GM21367 (cell line): ENCODE measurements at regions not wholly inside any gene's neighbourhood (a gene's known extent, or its start where the extent isn't known, plus 50 kb on each side); places are given as distances from the start of the nearest gene placed in this dataset.

Experiments
- ATAC-seq: cut with Tn5 transposase; IDR thresholded peaks from one replicate; pipeline ENCODE4 v1.9.1; 2021; ENCODE audit not compliant: unreplicated experiment

GRCh38 chr11:42025121-42025803 is 565.8 kb upstream of the LRRC4C start:
- ATAC-seq = no peak

- ATAC-seq = no peak
Observed at GRCh38 chr11:42034826-42035225, 575.4 kb upstream of the LRRC4C start.

- no peak for ATAC-seq
Observed at GRCh38 chr11:42036201-42036600, 576.7 kb upstream of the LRRC4C start.

DNA sequence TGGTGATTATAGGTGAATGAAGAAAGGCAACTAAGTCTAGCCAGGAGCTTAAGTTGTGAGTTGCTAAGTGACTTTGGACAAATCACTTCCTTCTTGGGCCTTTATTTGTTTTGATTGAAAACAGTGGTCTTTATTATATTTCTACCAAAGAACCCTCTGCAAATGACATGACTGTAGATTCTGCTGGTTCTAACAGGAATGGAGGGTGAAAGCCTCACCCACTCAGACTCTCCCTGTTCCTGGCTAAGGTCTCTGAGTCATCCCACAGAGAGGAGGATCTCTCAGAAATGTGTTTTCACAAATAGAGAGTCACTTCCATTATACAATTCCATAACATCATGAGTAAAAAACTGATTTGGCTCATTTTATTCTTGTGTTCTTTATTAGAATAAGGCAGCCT is 583.9 kb upstream of the LRRC4C start:
- ATAC-seq = no peak

- no peak for ATAC-seq
Observed at GRCh38 chr11:42047637-42048555, 588.4 kb upstream of the LRRC4C start.

DNA sequence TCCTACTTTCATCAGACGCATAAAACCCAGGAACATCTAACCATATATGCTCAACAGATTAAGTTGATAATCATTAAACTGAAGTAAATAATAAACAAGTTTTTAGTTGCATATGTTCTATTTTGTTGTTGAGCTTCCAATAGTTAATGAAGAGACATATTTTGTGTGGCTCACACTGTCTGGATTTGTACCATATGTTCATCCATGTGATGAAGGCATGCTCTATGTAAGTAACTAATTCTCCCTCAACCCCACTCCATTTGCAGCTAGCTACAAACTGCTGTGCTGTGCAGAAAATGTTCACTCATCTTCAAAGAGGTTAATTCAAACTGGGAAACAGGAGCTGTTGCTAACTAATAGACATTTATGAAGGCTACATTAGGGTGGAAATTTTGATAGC is 589.7 kb upstream of the LRRC4C start:
- no peak for ATAC-seq

DNA sequence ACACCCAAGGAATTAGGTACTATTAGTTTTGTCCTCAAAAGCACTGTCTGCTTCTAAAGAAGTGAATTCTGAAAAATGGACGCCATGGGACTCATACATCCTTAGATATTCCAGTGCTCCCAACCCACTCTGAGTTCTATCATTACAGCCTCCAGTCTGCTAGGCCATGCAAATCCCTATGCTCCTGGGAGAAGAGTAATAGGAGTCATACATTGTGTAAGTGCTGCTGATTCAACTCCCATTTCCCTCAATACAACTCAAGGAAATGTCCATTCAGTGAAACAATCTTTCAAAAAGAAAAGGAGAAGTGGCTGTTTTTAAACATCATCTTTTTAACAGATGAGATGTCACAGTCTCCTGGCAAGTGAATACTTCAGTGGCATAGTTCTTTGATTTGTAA is 590.2 kb upstream of the LRRC4C start:
- no peak for ATAC-seq

- ATAC-seq = no peak
Observed at GRCh38 chr11:42054351-42054900, 595.0 kb upstream of the LRRC4C start.

GRCh38 chr11:42055606-42056005 is 596.2 kb upstream of the LRRC4C start:
- no peak for ATAC-seq

DNA sequence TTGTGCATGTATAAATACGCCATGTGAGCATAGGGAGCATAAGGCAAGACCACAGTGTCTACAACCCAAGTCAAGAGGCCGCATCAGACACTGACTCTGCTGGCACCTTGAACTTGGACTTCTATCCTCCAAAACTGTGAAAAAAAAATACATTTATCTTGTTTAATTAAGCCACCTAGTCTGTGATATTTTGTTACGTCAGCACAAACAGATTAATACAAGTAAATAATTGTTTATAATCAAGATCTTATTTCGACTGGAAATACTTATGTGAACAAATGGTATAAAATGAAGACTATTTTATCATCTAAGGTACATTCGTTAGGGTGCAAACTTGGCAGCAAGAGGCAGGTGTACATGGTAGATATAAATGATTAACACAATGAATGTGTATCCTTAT is 599.3 kb upstream of the LRRC4C start:
- no peak for ATAC-seq

DNA sequence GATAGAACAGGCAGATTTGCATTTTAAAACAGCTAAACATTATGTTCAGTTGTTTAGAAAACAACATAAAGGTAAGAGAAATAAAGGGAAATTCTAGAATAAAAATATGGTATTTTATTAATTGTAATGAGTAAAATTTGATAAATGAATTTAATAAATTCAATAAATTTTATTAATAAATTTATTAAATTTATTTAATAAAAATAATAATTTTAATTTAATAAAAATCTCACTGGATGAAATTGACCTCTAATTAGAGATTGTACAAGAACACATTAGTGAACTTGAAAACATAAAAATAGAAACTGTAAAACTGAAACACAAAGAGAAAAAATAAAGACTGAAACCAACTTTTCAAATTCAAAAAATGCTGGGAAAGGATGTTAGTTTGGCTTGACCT is 605.7 kb upstream of the LRRC4C start:
- no peak for ATAC-seq

- no peak for ATAC-seq
Observed at GRCh38 chr11:42066113-42066512, 606.7 kb upstream of the LRRC4C start.

DNA sequence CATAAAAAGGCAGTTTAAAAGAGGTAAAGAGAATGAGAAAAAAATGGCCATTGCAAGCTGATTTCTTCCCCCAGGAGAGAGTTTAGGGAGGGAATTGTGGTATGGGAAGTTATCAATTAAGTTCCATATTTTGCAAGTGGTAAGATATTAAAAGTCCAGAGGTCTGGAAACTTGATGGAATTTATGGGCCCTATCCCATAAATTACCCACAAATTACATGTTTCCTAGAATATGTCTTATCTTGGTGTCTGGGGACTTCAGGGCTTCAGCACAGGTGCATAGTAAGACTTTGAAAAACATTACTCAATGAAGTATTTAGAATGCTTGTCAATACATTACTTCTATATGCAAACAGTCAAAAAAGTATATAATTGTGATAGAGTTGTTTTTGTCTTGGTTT is 614.9 kb upstream of the LRRC4C start:
- no peak for ATAC-seq

- ATAC-seq = no peak
Observed at GRCh38 chr11:42075180-42075579, 615.7 kb upstream of the LRRC4C start.

GRCh38 chr11:42077794-42078193 is 618.3 kb upstream of the LRRC4C start:
- ATAC-seq = no peak

GRCh38 chr11:42085736-42086135 is 626.3 kb upstream of the LRRC4C start:
- no peak for ATAC-seq

DNA sequence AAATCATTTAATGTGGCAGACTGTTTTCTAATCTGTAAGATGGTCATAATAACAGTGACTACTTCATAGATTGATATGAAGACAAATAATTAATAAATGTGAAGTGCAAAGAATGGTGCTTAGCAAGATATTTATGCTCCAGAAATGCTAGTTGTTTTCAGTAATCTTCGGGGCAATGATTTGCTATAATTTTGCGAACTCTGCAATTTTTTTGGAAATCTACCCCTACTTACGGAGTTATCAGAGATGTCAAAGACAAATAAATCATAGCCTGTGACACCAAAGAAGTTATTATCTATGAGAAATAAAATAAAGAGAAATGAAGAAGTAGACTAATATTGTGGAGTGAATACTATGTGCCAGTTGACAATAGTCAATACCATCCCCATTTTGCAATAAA is 634.1 kb upstream of the LRRC4C start:
- no peak for ATAC-seq

DNA sequence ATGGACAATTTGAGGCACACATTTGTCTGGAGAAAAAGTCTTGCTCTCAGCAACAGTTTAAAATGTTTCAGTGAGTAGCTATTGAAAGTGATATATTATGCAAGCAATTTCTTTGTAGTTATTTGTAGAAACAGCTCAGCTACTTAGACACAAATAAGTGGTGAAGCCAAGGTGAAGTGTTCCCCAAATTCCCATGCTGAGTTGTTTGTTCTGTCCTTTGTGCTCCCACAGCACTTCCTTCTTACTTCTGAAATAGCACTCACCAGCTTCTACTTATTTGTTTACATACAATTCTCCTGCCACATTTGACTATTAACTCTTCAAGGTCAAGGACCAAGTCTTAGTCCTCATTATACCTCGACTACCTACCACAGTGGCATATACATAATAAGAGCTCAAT is 638.6 kb upstream of the LRRC4C start:
- ATAC-seq = no peak

DNA sequence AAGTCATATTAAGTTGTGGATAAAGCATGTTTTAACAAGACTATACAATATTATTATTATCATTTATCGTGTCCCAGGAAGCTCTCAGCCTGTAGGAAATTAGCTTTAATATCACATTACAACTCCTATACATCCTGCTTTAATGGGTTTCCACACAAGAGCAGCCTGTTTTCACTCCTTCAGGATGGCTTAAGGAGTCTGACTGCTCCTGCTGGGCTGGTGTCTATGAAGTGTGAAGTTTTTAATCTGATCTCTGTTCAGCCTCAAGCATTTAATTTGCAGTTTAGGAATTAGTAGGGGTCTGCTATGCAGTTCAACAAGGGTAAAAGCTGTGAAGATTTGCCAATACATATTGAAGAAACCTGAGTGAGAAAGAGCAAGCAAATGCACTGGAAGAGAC is 653.4 kb upstream of the LRRC4C start:
- no peak for ATAC-seq

DNA sequence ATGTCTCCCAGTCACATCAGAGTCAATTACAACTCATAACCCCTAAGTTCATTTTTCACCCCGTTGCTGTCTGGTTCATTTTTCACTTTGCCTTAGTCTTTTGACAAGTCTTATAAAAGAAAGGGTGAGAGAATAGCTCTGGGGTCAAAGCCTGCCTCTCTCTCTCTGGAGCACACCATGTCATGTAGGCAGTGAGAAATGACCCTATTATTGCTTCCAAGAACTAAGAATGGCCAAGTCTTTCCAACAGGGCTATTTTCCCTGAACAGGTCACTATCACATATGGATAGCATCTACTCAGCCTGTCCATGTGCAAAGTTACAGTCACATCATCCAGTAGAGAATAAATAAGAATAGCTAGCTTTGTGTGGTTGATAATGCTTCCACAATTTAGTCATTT is 655.5 kb upstream of the LRRC4C start:
- ATAC-seq = no peak

DNA sequence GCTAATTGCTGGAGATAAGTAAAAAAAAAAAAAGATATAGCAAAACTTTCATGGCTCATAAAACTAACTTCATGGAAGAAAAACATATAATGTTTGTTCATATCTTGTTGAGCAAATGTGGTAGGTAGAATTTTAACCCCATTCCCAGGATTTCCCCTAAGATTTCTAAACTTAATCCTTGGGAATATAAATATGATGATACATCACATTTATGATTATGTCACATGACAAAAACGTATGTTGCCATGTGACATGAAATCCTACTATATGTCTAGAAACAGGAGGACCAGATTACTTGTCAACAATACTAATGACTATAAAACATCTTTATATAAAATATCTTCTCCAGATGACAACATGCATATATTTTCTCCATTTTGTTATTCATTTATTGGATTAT is 679.0 kb upstream of the LRRC4C start:
- no peak for ATAC-seq

DNA sequence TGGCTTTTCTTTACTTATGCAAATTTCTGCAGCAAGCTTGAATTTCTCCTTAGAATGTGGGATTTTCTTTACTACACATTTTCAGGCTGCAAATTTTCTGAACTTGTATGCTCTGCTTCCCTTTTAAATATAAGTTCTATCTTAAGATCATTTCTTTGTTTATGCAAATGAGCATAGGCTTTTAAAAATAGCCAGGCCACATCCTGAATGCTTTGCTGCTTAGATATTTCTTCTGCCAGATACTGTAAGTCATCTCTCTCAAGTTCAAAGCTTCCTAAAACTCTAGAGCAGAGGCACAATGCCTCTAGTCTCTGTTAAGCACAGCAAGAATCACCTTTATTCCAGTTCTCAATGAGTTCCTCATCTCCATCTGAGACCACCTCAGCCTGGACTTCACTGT is 685.9 kb upstream of the LRRC4C start:
- no peak for ATAC-seq
